ENCODE measurements at regions not wholly inside any gene's neighbourhood (a gene's known extent, or its start where the extent isn't known, plus 50 kb on each side); places are given as distances from the start of the nearest gene placed in this dataset.

GRCh38 chr10:84583501-84583900 lies 255.1 kb downstream of the CCSER2 start:
- Histone ChIP-seq H3K4me1 (ENCODE audit: insufficient read depth, low read length, poor library complexity, severe bottlenecking) (no peaks in the 10 kb centered on the region), H3K9me3 (ENCODE audit: low read depth, low read length, poor library complexity, severe bottlenecking) (no peaks in the 10 kb centered on the region), H3K27me3 (replicated peaks; ENCODE audit: insufficient read depth, low read depth, low read length, poor library complexity) (peaks cover 23% of the 10 kb centered on the region), H3K27ac (ENCODE audit: low read depth, low read length, poor library complexity, severe bottlenecking) (no peak overlapping the region), H3K36me3 (ENCODE audit: insufficient read depth, low read length, poor library complexity, severe bottlenecking) (no peaks in the 10 kb centered on the region), H3K4me3 (ENCODE audit: low read depth, low read length, poor library complexity, severe bottlenecking) (no peak overlapping the region)
- DNase-seq (ENCODE audit: low spot score), result no peak
- no peak for TF ChIP-seq EZH2 (IDR thresholded peaks at IDR 0.05; ENCODE audit: borderline replicate concordance, low read depth, low read length, poor library complexity, severe bottlenecking)
- TF ChIP-seq, protein P1, sequence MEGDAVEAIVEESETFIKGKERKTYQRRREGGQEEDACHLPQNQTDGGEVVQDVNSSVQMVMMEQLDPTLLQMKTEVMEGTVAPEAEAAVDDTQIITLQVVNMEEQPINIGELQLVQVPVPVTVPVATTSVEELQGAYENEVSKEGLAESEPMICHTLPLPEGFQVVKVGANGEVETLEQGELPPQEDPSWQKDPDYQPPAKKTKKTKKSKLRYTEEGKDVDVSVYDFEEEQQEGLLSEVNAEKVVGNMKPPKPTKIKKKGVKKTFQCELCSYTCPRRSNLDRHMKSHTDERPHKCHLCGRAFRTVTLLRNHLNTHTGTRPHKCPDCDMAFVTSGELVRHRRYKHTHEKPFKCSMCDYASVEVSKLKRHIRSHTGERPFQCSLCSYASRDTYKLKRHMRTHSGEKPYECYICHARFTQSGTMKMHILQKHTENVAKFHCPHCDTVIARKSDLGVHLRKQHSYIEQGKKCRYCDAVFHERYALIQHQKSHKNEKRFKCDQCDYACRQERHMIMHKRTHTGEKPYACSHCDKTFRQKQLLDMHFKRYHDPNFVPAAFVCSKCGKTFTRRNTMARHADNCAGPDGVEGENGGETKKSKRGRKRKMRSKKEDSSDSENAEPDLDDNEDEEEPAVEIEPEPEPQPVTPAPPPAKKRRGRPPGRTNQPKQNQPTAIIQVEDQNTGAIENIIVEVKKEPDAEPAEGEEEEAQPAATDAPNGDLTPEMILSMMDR (conservative IDR thresholded peaks at IDR 0.05; ENCODE audit: low read depth, low read length), result no peak
- POLR2A ChIA-PET (ENCODE audit: low non-redundant PET), result no interaction called here
- BruUV-seq (replicated peaks), result no TSS peak
- CTCF ChIA-PET, result no interaction called here
- intact Hi-C loops (cut with micrococcal nuclease; ENCODE audit: unreplicated experiment), result no loop called here

- H3K4me1 ChIP-seq (ENCODE audit: insufficient read depth, low read length, poor library complexity, severe bottlenecking), result no peaks in the 10 kb centered on the region
- ChIA-PET POLR2A (ENCODE audit: low non-redundant PET) (no interaction called here), CTCF (no interaction called here)
- H3K27me3 ChIP-seq (replicated peaks; ENCODE audit: insufficient read depth, low read depth, low read length, poor library complexity), result peaks cover 7% of the 10 kb centered on the region
- H3K9me3 ChIP-seq (ENCODE audit: low read depth, low read length, poor library complexity, severe bottlenecking), result no peaks in the 10 kb centered on the region
- TF ChIP-seq, protein P1 (conservative IDR thresholded peaks at IDR 0.05; ENCODE audit: low read depth, low read length), result no peak
- intact Hi-C loops (cut with micrococcal nuclease; ENCODE audit: unreplicated experiment), result no loop called here
- no peak for DNase-seq (ENCODE audit: low spot score)
- H3K27ac ChIP-seq (ENCODE audit: low read depth, low read length, poor library complexity, severe bottlenecking), result no peak overlapping the region
- no peaks in the 10 kb centered on the region for H3K36me3 ChIP-seq (ENCODE audit: insufficient read depth, low read length, poor library complexity, severe bottlenecking)
- no peak overlapping the region for H3K4me3 ChIP-seq (ENCODE audit: low read depth, low read length, poor library complexity, severe bottlenecking)
- BruUV-seq (replicated peaks), result no TSS peak
Observed at GRCh38 chr10:84587789-84588188, 259.4 kb downstream of the CCSER2 start.

GRCh38 chr10:84588426-84588825 lies 260.0 kb downstream of the CCSER2 start:
- DNase-seq (ENCODE audit: low spot score), result no peak
- POLR2A ChIA-PET (ENCODE audit: low non-redundant PET), result no interaction called here
- no peak overlapping the region for H3K4me3 ChIP-seq (ENCODE audit: low read depth, low read length, poor library complexity, severe bottlenecking)
- no peaks in the 10 kb centered on the region for H3K4me1 ChIP-seq (ENCODE audit: insufficient read depth, low read length, poor library complexity, severe bottlenecking)
- TF ChIP-seq, protein P1 (conservative IDR thresholded peaks at IDR 0.05; ENCODE audit: low read depth, low read length), result no peak
- TF ChIP-seq EZH2 (IDR thresholded peaks at IDR 0.05; ENCODE audit: borderline replicate concordance, low read depth, low read length, poor library complexity, severe bottlenecking), result no peak
- intact Hi-C loops (cut with micrococcal nuclease; ENCODE audit: unreplicated experiment), result no loop called here
- no TSS peak for BruUV-seq (replicated peaks)
- peaks cover 5% of the 10 kb centered on the region for H3K27me3 ChIP-seq (replicated peaks; ENCODE audit: insufficient read depth, low read depth, low read length, poor library complexity)
- no peaks in the 10 kb centered on the region for H3K9me3 ChIP-seq (ENCODE audit: low read depth, low read length, poor library complexity, severe bottlenecking)
- CTCF ChIA-PET, result no interaction called here
- H3K36me3 ChIP-seq (ENCODE audit: insufficient read depth, low read length, poor library complexity, severe bottlenecking), result no peaks in the 10 kb centered on the region
- H3K27ac ChIP-seq (ENCODE audit: low read depth, low read length, poor library complexity, severe bottlenecking), result no peak overlapping the region
